HG02970 (cell line): ENCODE measurements at regions not wholly inside any gene's neighbourhood (a gene's known extent, or its start where the extent isn't known, plus 50 kb on each side); places are given as distances from the start of the nearest gene placed in this dataset.

Experiments
- ATAC-seq: cut with Tn5 transposase; IDR thresholded peaks from one replicate; pipeline ENCODE4 v1.9.1; 2021; ENCODE audit warnings: mild to moderate bottlenecking, moderate library complexity, moderate number of reproducible peaks; ENCODE audit not compliant: unreplicated experiment, low FRiP score

GRCh38 chr21:27827972-27828371 lies 861.1 kb upstream of the ADAMTS5 start:
- no peak for ATAC-seq

- no peak for ATAC-seq
Observed at GRCh38 chr21:27825035-27825434, 858.1 kb upstream of the ADAMTS5 start.

GRCh38 chr21:27823652-27824201 lies 856.8 kb upstream of the ADAMTS5 start:
- no peak for ATAC-seq

DNA sequence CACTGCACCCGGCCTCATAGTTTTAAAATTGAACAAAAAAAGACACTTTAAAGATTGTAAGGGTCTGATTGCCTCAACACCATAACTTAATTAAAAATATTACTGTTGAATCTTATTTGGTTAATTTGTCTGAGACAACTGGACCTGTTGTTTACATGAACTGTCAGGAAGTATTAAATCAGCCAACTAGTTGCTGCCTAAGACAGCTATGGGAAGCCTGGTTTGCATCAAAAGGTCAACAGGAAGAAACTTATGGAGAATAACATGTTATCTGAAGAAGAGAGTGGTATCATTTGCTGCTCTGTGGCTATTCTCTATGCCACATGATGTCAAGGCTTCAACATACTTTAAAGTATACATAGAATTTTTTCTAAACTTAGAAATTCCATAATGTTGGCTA lies 853.5 kb upstream of the ADAMTS5 start:
- no peak for ATAC-seq

GRCh38 chr21:27819299-27819698 lies 852.4 kb upstream of the ADAMTS5 start:
- no peak for ATAC-seq

DNA sequence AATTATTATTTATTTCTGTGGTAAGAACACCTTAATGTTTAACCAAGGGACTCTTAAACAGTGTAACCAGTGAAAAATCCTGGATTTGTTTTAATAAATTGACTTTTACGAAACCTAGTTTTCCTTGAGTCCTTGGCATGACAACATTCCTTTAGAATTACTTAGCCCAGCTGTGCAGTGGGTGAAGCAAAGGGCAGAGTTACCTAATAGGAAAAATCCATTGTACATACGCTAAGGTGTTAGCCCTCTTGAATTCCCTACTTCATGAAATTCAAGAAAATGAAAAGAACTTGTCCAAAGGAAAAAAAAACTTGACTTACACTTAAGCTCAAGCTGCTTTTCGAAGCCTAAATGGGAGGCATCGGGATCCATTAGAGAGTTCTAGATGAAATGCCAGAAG lies 852.0 kb upstream of the ADAMTS5 start:
- ATAC-seq: no peak

GRCh38 chr21:27817902-27818623 lies 851.2 kb upstream of the ADAMTS5 start:
- ATAC-seq: no peak

DNA sequence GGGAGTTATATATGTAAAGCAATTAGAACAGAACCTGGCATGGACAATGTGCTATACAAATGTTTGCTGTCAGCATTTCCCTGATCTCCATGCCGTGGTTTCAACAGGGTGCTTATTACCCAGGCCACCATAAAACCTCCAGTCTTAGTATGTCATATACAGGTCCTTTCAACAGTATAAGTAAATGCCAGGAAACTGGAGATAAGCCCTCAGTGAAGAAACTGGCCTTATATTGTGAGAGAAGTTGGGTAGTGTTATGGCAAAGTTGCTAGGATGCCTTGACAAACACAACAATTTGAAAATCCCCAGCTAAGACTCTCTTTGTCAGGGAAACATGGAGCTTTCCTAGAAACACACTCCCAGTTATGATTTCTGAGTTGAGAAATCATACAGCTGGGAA lies 850.2 kb upstream of the ADAMTS5 start:
- ATAC-seq: no peak

DNA sequence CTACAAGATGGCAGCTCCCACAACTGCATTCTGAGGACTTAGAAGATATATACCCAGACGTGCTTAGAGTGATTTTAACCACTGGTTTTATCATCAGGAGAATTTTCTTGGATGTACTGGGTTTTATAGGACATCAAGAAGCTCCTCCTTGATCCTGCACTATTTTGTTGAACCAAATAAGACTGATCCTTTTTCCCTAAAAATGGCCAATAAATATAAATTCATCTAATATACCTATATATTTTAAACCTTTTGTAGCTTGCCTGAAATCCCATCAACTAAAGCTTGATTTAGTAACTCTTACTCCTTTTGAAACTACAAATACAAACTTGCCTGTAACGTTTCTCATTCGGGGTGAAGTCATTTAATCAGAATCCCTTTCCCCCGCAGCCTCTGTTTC lies 849.4 kb upstream of the ADAMTS5 start:
- ATAC-seq: no peak

GRCh38 chr21:27814226-27814625 lies 847.3 kb upstream of the ADAMTS5 start:
- ATAC-seq: no peak

DNA sequence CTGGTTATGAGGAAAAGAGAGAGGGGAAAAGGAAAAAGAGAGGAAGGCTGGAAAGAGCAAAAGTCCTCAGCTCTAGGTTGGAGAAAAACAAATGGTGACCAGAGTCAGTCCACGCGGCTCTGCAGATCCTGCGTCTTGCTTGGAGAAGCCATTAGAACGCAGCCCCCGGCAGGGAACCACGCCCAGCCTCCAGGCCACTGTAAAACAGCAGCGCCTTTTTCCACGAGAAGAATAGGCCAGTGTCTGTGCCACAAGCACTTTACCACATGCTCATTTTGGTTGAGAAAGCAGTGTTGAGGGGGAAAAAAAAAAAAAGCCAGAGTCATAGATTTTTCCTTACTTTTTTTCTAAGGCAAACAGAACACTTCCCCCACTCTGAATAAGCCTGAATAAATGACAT lies 846.9 kb upstream of the ADAMTS5 start:
- ATAC-seq: no peak

DNA sequence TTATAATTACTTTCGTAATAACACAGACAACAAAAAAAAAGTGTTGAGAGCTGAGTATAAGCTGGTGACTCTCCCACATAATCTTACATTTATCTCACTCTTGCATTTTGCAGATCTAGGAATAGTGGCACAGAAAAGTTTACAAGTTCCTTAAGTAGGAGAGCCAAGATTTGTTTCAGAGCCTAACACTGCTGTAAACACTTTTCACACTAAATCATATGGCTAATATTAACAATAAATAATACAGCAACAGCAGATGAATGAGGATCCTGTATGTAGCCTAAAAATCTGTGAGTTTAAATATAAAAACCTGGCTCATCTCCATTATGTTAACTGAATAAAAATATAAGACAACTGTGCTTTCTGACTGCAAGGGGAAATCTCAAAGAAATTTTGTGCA lies 846.5 kb upstream of the ADAMTS5 start:
- ATAC-seq: no peak

DNA sequence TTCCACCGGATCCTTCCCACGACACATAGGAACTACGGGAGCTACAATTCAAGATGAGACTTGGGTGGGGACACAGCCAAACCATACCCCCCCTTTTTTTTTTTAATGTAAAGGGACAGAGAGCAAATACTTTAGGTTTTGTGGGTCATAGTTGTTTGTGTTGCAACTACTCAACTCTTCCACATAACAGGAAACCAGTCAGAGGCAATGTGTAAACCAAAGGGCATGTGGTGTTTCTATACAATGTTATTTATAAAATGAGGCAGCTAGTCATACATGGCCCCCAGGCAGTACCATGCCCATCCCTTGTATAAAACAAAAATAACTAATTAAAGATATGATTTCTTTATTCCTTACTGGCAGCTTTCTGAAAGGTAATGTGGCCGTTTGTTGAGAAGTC lies 845.4 kb upstream of the ADAMTS5 start:
- no peak for ATAC-seq

- no peak for ATAC-seq
Observed at GRCh38 chr21:27808923-27809322, 842.0 kb upstream of the ADAMTS5 start.

GRCh38 chr21:27807596-27807995 lies 840.7 kb upstream of the ADAMTS5 start:
- ATAC-seq: no peak

DNA sequence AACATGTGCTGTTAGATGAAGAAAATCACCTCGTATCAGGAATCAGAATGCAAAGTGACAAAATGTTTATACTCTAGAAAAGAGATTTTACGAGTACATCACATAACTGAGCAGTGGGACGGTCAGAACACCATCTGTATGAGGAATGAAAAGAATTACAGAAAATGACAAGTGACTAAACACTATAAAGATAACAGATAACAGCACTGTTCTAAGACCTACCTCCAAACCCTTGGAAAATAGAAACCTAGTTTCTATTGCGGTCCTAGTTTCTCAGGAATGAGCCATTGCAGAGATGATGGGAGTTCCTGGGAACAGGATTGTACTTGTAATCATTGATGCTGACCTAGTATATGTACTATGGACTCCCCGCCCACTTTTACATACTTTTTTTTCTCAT lies 839.4 kb upstream of the ADAMTS5 start:
- no peak for ATAC-seq

GRCh38 chr21:27805696-27806095 lies 838.8 kb upstream of the ADAMTS5 start:
- ATAC-seq: no peak

- ATAC-seq: no peak
Observed at GRCh38 chr21:27804515-27804914, 837.6 kb upstream of the ADAMTS5 start.

- ATAC-seq: no peak
Observed at GRCh38 chr21:27803571-27803970, 836.7 kb upstream of the ADAMTS5 start.

DNA sequence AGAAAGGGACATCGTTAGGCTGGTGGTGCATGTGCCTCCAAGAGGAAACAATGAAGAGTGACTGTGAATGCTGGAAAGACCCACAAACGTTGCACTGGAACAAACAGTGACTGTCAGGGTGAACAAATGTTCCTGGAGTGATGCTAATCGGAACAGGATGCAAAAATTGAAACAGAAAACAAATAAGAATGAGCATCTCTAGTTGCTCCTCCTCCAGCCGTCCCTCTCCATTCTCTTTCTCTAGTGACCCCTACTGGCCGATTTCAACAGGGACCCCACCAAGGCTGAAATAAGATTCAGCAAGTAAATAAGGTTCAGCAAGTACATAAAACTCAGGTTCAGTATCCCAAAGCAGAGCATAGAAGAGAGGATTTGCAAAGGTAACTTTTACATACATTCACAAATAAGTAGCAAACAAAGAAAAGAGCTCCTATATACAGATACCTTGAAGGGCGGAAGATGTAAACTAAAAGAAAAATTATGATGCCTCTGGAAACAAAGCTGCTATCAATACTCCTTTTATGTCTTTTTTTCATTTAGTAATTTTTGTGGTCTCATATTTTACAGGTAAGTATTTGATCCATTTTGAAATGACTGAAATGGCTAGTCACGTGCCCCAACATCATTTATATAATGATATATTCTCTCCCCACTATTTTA lies 836.1 kb upstream of the ADAMTS5 start:
- ATAC-seq: no peak

DNA sequence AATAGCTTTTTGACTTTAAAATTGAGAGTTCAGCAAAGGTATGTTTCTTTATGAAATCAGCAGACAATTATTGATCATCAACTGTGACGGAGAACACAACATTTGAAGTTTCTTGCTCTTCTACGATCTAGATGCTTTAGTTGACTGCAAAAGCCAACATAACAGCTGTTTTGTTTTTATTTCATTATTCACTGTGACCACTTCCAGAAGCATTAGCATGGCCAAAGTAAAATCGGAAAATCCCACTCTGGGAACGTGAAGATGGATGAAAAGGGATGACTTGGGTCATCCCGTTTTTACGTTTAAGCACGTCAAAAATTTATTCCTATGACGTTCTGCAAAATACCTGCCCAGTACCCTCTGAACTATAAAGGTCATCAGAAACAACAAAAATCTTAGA lies 833.0 kb upstream of the ADAMTS5 start:
- no peak for ATAC-seq

- ATAC-seq: no peak
Observed at GRCh38 chr21:27796106-27796505, 829.2 kb upstream of the ADAMTS5 start.
